HEK293T (cell line): ENCODE measurements at regions not wholly inside any gene's neighbourhood (a gene's known extent, or its start where the extent isn't known, plus 50 kb on each side); places are given as distances from the start of the nearest gene placed in this dataset.

Experiments
- CTCF ChIA-PET: fragments of 350-600 bp; formaldehyde crosslinking; extraction: SDS; loops from one replicate; lab custom pipeline; 2021; ENCODE audit warnings: antibody characterized with exemption, inconsistent platforms; lab: Yijun Ruan, JAX
- POLR2A ChIA-PET: fragments of 350-600 bp; formaldehyde crosslinking; extraction: SDS; loops from one replicate; lab custom pipeline; 2020; ENCODE audit warnings: antibody characterized with exemption, inconsistent platforms; lab: Yijun Ruan, JAX
- DNase-seq: peaks from one replicate; pipeline ENCODE4 v3.0.0; 2012; ENCODE audit warnings: mixed read lengths; ENCODE audit errors: extremely low spot score
- ARNT ChIP-seq: fragments of 450-650 bp; IDR thresholded peaks from 2 replicates; pipeline ENCODE4 v1.6.1; 2017; ENCODE audit warnings: mild to moderate bottlenecking
- BHLHE40 ChIP-seq: fragments of 450-650 bp; IDR thresholded peaks from 2 replicates; pipeline ENCODE4 v1.6.1; 2016; ENCODE audit warnings: mild to moderate bottlenecking, moderate library complexity, borderline replicate concordance
- CTBP1 ChIP-seq: fragments of 450-650 bp; IDR thresholded peaks from 2 replicates; pipeline ENCODE4 v1.6.1; 2016; ENCODE audit warnings: borderline replicate concordance
- ELF4 ChIP-seq: fragments of 450-650 bp; IDR thresholded peaks from 2 replicates; pipeline ENCODE4 v1.6.1; 2017; ENCODE audit warnings: antibody characterized with exemption
- FOXA1 ChIP-seq: fragments of 450-650 bp; IDR thresholded peaks from 2 replicates; pipeline ENCODE4 v1.6.1; 2016; ENCODE audit warnings: mild to moderate bottlenecking
- FOXK2 ChIP-seq: fragments of 450-650 bp; IDR thresholded peaks from 2 replicates; pipeline ENCODE4 v1.6.1; 2016; ENCODE audit warnings: mild to moderate bottlenecking
- FOXM1 ChIP-seq: fragments of 450-650 bp; IDR thresholded peaks from 2 replicates; pipeline ENCODE4 v1.6.1; 2017; ENCODE audit warnings: mild to moderate bottlenecking, borderline replicate concordance
- HDGF ChIP-seq: fragments of 450-650 bp; IDR thresholded peaks from 2 replicates; pipeline ENCODE4 v1.6.1; 2017; ENCODE audit warnings: antibody characterized with exemption, borderline replicate concordance
- L3MBTL2 ChIP-seq: fragments of 450-650 bp; conservative IDR thresholded peaks from 2 replicates; pipeline ENCODE4 v1.6.1; 2016; ENCODE audit warnings: mild to moderate bottlenecking
- LEF1 ChIP-seq: fragments of 450-650 bp; IDR thresholded peaks from 2 replicates; pipeline ENCODE4 v1.6.1; 2017; ENCODE audit warnings: mild to moderate bottlenecking, borderline replicate concordance
- NFRKB ChIP-seq: fragments of 450-650 bp; IDR thresholded peaks from 2 replicates; pipeline ENCODE4 v1.6.1; 2016; ENCODE audit warnings: mild to moderate bottlenecking, moderate library complexity
- SP1 ChIP-seq: fragments of 450-650 bp; IDR thresholded peaks from 2 replicates; pipeline ENCODE4 v1.6.1; 2017
- SUZ12 ChIP-seq: fragments of 450-650 bp; IDR thresholded peaks from 2 replicates; pipeline ENCODE4 v1.6.1; 2016; ENCODE audit warnings: mild to moderate bottlenecking
- TARDBP ChIP-seq: fragments of 450-650 bp; IDR thresholded peaks from 2 replicates; pipeline ENCODE4 v1.6.1; 2016
- ZNF384 ChIP-seq: fragments of 450-650 bp; IDR thresholded peaks from 2 replicates; pipeline ENCODE4 v1.6.1; 2016
- TF ChIP-seq, protein P1 (sequence below): fragments of 450-650 bp; IDR thresholded peaks from 2 replicates; pipeline ENCODE4 v1.6.1; 2016

GRCh38 chr11:122334546-122335339, 218.7 kb upstream of the BLID start:
- ChIA-PET CTCF (no interaction called here), POLR2A (no interaction called here)
- DNase-seq, result no peak
- TF ChIP-seq HDGF (no peak), L3MBTL2 (no peak), ARNT (no peak), LEF1 (no peak), FOXM1 (no peak), CTBP1 (no peak), TARDBP (no peak), FOXK2 (no peak), ELF4 (no peak), BHLHE40 (no peak), SUZ12 (no peak)
- TF ChIP-seq, protein P1, sequence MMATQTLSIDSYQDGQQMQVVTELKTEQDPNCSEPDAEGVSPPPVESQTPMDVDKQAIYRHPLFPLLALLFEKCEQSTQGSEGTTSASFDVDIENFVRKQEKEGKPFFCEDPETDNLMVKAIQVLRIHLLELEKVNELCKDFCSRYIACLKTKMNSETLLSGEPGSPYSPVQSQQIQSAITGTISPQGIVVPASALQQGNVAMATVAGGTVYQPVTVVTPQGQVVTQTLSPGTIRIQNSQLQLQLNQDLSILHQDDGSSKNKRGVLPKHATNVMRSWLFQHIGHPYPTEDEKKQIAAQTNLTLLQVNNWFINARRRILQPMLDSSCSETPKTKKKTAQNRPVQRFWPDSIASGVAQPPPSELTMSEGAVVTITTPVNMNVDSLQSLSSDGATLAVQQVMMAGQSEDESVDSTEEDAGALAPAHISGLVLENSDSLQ, result no peak

DNA sequence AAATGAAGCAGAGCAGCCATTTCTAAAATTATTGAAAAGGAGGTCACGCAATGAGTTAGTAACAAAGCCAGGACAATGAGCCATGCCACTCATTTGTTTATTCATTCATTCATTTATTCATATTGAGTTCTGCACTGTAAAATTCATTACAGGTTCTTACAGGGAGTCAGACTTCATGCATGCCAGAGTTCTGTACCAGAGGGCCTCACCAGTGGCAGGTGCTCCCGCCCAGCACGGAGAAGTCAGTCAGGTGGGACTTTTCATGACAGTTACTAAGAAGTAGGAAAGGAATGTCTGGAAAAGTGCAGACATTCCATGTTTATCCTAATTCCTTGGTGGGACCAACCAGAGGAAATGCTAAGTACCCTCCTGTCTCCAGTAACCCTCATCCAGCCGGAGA, 217.5 kb upstream of the BLID start:
- DNase-seq, result no peak
- CTCF ChIA-PET, result no interaction called here
- POLR2A ChIA-PET, result no interaction called here
- TF ChIP-seq LEF1, result no peak
- no peak for TF ChIP-seq ARNT

DNA sequence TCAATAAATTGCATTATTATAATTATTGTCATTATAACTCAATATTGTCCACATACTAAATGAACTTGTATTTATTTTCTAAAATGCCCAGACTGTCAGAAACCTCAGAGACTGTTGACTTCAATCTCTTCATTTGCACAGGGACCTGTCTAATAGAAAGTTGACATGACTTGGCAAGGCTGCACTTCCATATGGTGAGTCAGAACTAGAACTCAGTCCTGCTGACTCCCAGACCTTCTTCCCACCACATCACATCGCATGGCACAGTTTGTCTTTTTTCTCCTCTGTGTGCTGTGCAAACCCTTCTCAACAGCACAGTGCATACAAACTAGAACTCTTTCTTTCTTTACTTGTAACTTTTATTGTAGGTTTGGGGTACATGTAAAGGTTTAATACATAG, 215.1 kb upstream of the BLID start:
- ChIA-PET CTCF (no interaction called here), POLR2A (no interaction called here)
- TF ChIP-seq NFRKB, result no peak
- TF ChIP-seq SP1, result no peak
- no peak for TF ChIP-seq ZNF384
- no peak for TF ChIP-seq FOXK2
- no peak for TF ChIP-seq CTBP1
- TF ChIP-seq FOXM1, result no peak
- TF ChIP-seq, protein P1, result no peak
- TF ChIP-seq TARDBP, result no peak
- no peak for TF ChIP-seq FOXA1
- no peak for TF ChIP-seq HDGF
- no peak for TF ChIP-seq ARNT
- no peak for TF ChIP-seq ELF4
- TF ChIP-seq BHLHE40, result no peak
- TF ChIP-seq LEF1, result no peak
- TF ChIP-seq SUZ12, result no peak
- TF ChIP-seq L3MBTL2, result no peak
- DNase-seq, result no peak

DNA sequence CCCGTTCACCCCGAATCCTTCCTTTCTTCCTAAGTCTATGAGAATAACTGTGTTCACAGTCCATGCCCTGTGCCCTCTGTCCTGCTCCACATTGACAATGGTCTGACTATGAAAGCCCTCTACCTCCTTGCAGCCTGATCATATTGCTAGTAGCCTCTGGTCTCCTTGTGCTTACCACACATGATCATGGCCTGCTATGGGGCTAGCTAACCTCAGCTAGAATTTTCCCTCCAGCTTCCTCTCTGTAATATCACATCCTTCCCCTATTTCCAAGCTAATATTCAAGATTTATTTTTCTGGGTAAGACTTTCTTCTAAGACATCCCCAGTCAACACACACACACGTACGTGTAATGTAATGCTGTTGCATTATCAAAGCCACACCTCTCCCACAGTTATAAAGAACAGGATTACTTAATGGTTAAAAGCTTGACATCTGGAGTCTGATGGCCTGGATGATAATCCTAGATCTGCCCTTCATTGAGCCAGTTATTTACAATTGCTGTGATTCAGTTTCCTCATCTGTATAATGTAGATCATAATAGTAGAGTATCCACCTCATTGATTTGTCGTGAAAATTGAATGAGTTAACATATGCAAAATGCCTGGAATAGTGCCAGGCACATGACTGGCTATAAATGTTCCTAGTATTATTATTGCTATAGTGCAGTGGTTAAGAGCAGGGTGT, 214.4 kb upstream of the BLID start:
- DNase-seq, result no peak
- ChIA-PET CTCF (no interaction called here), POLR2A (no interaction called here)
- TF ChIP-seq FOXK2, result no peak

- TF ChIP-seq SP1, result no peak
- TF ChIP-seq ARNT, result no peak
- no peak for TF ChIP-seq TARDBP
- TF ChIP-seq CTBP1, result no peak
- TF ChIP-seq SUZ12, result no peak
- TF ChIP-seq BHLHE40, result no peak
- POLR2A ChIA-PET, result no interaction called here
- no peak for DNase-seq
- CTCF ChIA-PET, result no interaction called here
These were observed 211.5 kb upstream of the BLID start for GRCh38 chr11:122327528-122327927.

GRCh38 chr11:122323754-122324421, 207.9 kb upstream of the BLID start:
- ChIA-PET POLR2A (no interaction called here), CTCF (interaction anchor here (0.6 kb wide), 1 partner anchor 589 kb away, joined by 5 read pairs; no protein-coding TSS in a partner anchor)
- TF ChIP-seq BHLHE40 (no peak), HDGF (no peak), FOXK2 (no peak)
- DNase-seq, result no peak

GRCh38 chr11:122322329-122322728, 206.3 kb upstream of the BLID start:
- CTCF ChIA-PET, result interaction anchor here (0.7 kb wide), 1 partner anchor 1608 kb away, joined by 10 read pairs; no protein-coding TSS in a partner anchor

More at GRCh38 chr11:122322329-122322728, 206.3 kb upstream of the BLID start:
- POLR2A ChIA-PET, result no interaction called here
- no peak for DNase-seq
- no peak for TF ChIP-seq TARDBP
- no peak for TF ChIP-seq ZNF384
- no peak for TF ChIP-seq FOXK2
- no peak for TF ChIP-seq ELF4
- TF ChIP-seq LEF1, result no peak
- no peak for TF ChIP-seq ARNT
- TF ChIP-seq, protein P1, result no peak
